Vagina (tissue), 2 donors: ENCODE measurements at regions not wholly inside any gene's neighbourhood (a gene's known extent, or its start where the extent isn't known, plus 50 kb on each side); places are given as distances from the start of the nearest gene placed in this dataset.

Experiments
- CTCF ChIP-seq, 3 experiments: fragments of 450-650 bp in 2 of 3; fragments of 200-600 bp in 1 of 3; sonication (generic) in 1 of 3; IDR thresholded peaks; one replicate each; pipeline ENCODE4 v1.5.1; 2017 to 2019; ENCODE audit warnings: antibody characterized with exemption in 3 of 3, mild to moderate bottlenecking in 2 of 3, moderate library complexity in 2 of 3
- POLR2A ChIP-seq, 2 donors: fragments of 450-650 bp; IDR thresholded peaks; one replicate each; pipeline ENCODE4 v1.6.1; 2017; ENCODE audit warnings: antibody characterized with exemption in 2 of 2, mild to moderate bottlenecking in 2 of 2, moderate library complexity in 2 of 2

GRCh38 chr2:204064119-204064518 is 127.6 kb downstream of the ICOS start:
- TF ChIP-seq CTCF (IDR thresholded peaks at IDR 0.05) = no peak
- TF ChIP-seq POLR2A (IDR thresholded peaks at IDR 0.05) = no peak
